H1 (cell line): ENCODE measurements at regions not wholly inside any gene's neighbourhood (a gene's known extent, or its start where the extent isn't known, plus 50 kb on each side); places are given as distances from the start of the nearest gene placed in this dataset.

Experiments
- CTCF ChIA-PET: fragments of 300-600 bp; sonication (Branson Sonifier 250); formaldehyde crosslinking; loops from one replicate; lab custom pipeline; 2021; ENCODE audit not compliant: partially characterized antibody; lab: Charles Lee
- POLR2A ChIA-PET: fragments of 300-600 bp; sonication (Branson Sonifier 250); formaldehyde crosslinking; loops from one replicate; lab custom pipeline; 2021; ENCODE audit warnings: inconsistent platforms; ENCODE audit not compliant: partially characterized antibody; lab: Charles Lee
- DNase-seq, 2 experiments: peaks; one replicate each; pipeline versions ENCODE4 v3.0.0 to v3.0.0-alpha.2; 2010 to 2022; ENCODE audit warnings: low spot score in 2 of 2, low read depth in 1 of 2, mixed read lengths in 1 of 2
- FAIRE-seq: peaks from 2 replicates; lab custom pipeline; 2011; peaks lifted over from hg19 to GRCh38; lab: Jason Lieb, UNC
- H2AFZ ChIP-seq: 2 replicates; pipeline ENCODE4 v1.8.1; 2012; ENCODE audit warnings: low read length, inconsistent platforms
- H2AK5ac ChIP-seq: 2 replicates; pipeline ENCODE4 v1.6.1; 2013; ENCODE audit warnings: low read depth, low read length
- H2BK120ac ChIP-seq: replicated peaks from 2 replicates; pipeline ENCODE3; 2013; ENCODE audit warnings: low read depth, low read length, inconsistent platforms
- H2BK12ac ChIP-seq: 2 replicates; pipeline ENCODE4 v1.6.1; 2013; ENCODE audit warnings: low read depth, low read length
- H2BK15ac ChIP-seq: 2 replicates; pipeline ENCODE4 v1.6.1; 2013; ENCODE audit warnings: low read length
- H2BK20ac ChIP-seq: 2 replicates; pipeline ENCODE4 v1.6.1; 2013; ENCODE audit warnings: low read length
- H2BK5ac ChIP-seq: 2 replicates; pipeline ENCODE4 v1.6.1; 2013; ENCODE audit warnings: low read depth, low read length
- H3K14ac ChIP-seq: 2 replicates; pipeline ENCODE4 v1.6.1; 2013; ENCODE audit warnings: inconsistent platforms; ENCODE audit not compliant: insufficient read length
- H3K18ac ChIP-seq: 2 replicates; pipeline ENCODE4 v1.6.1; 2013; ENCODE audit warnings: low read length; ENCODE audit errors: extremely low read depth
- H3K23ac ChIP-seq: 2 replicates; pipeline ENCODE4 v1.6.1; 2013; ENCODE audit warnings: inconsistent platforms; ENCODE audit not compliant: insufficient read length
- H3K23me2 ChIP-seq: 2 replicates; pipeline ENCODE4 v1.6.1; 2013; ENCODE audit warnings: low read depth, low read length
- H3K27ac ChIP-seq: 2 replicates; pipeline ENCODE4 v1.6.1; 2011; ENCODE audit warnings: low read depth, low read length, inconsistent platforms
- H3K27me3 ChIP-seq, 4 experiments: replicated peaks in 1 of 4; 1 replicate in 1 of 4; 2 replicates in 3 of 4; pipeline versions ENCODE4 v1.6.1 to v1.8.1; 2011 to 2013; ENCODE audit warnings: low read length in 3 of 4, mild to moderate bottlenecking in 3 of 4, inconsistent platforms in 2 of 4, mixed read lengths in 2 of 4, moderate library complexity in 1 of 4; ENCODE audit not compliant: control insufficient read depth in 3 of 4, insufficient read depth in 3 of 4; ENCODE audit errors: extremely low read depth in 1 of 4
- H3K36me3 ChIP-seq, 4 experiments: 2 replicates each; pipeline versions ENCODE4 v1.6.1 to v1.8.1; 2011 to 2013; ENCODE audit warnings: mild to moderate bottlenecking in 4 of 4, low read length in 3 of 4, moderate library complexity in 2 of 4, control low read depth in 1 of 4, inconsistent platforms in 1 of 4; ENCODE audit not compliant: insufficient read depth in 4 of 4, control insufficient read depth in 2 of 4
- H3K4ac ChIP-seq: replicated peaks from 2 replicates; pipeline ENCODE3; 2013; ENCODE audit warnings: low read length, low read depth, mixed read lengths, inconsistent platforms; ENCODE audit not compliant: insufficient read length
- H3K4me1 ChIP-seq, 4 experiments: replicated peaks in 1 of 4; 1 replicate in 1 of 4; 2 replicates in 3 of 4; pipeline versions ENCODE4 v1.6.1 to v1.8.1; 2011 to 2013; ENCODE audit warnings: low read length in 3 of 4, inconsistent platforms in 2 of 4, mixed read lengths in 1 of 4; ENCODE audit not compliant: insufficient read depth in 4 of 4, control insufficient read depth in 3 of 4
- H3K4me2 ChIP-seq, 2 experiments: 2 replicates each; pipeline versions ENCODE4 v1.6.1 to v1.8.1; 2011 to 2013; ENCODE audit warnings: low read depth in 2 of 2, low read length in 2 of 2, control low read depth in 1 of 2, inconsistent platforms in 1 of 2, mild to moderate bottlenecking in 1 of 2; ENCODE audit not compliant: insufficient read depth in 1 of 2
- H3K4me3 ChIP-seq, 4 experiments: fragments of 200-600, 300-600 bp in 1 of 4; sonication (generic), shearing (Covaris generic), sonication (Bioruptor Twin) in 1 of 4; 2 replicates each; pipeline versions ENCODE4 v1.5.1 to v1.8.1; 2011 to 2016; ENCODE audit warnings: low read length in 4 of 4, low read depth in 3 of 4, control low read depth in 2 of 4, inconsistent platforms in 2 of 4, mild to moderate bottlenecking in 2 of 4, mixed read lengths in 1 of 4, moderate library complexity in 1 of 4; ENCODE audit not compliant: insufficient read depth in 2 of 4; ENCODE audit errors: extremely low read depth in 1 of 4
- H3K56ac ChIP-seq: replicated peaks from 2 replicates; pipeline ENCODE3; 2013; ENCODE audit warnings: low read depth, mild to moderate bottlenecking, mixed read lengths, low read length, inconsistent platforms; ENCODE audit not compliant: insufficient read length
- H3K79me1 ChIP-seq: 2 replicates; pipeline ENCODE4 v1.6.1; 2013; ENCODE audit warnings: low read depth, low read length, control low read depth
- H3K79me2 ChIP-seq, 2 experiments: 2 replicates each; pipeline versions ENCODE4 v1.6.1 to v1.8.1; 2012 to 2013; ENCODE audit warnings: low read length in 2 of 2, mild to moderate bottlenecking in 2 of 2, inconsistent platforms in 1 of 2; ENCODE audit not compliant: insufficient read depth in 2 of 2, control insufficient read depth in 1 of 2
- H3K9ac ChIP-seq, 4 experiments: replicated peaks in 1 of 4; 1 replicate in 1 of 4; 2 replicates in 3 of 4; pipeline versions ENCODE4 v1.6.1 to v1.8.1; 2011 to 2013; ENCODE audit warnings: low read depth in 3 of 4, low read length in 3 of 4, control low read depth in 2 of 4, mild to moderate bottlenecking in 2 of 4, moderate library complexity in 2 of 4, inconsistent platforms in 1 of 4; ENCODE audit errors: extremely low read depth in 1 of 4
- H3K9me3 ChIP-seq, 2 experiments: 2 replicates each; pipeline versions ENCODE4 v1.6.1 to v1.8.1; 2012 to 2013; ENCODE audit warnings: mild to moderate bottlenecking in 2 of 2, moderate library complexity in 2 of 2, control low read depth in 1 of 2, inconsistent platforms in 1 of 2, low read depth in 1 of 2, low read length in 1 of 2, mixed read lengths in 1 of 2; ENCODE audit not compliant: insufficient read depth in 2 of 2
- H4K20me1 ChIP-seq, 2 experiments: replicated peaks in 1 of 2; 2 replicates each; pipeline versions ENCODE3 to v1.8.1; 2011 to 2013; ENCODE audit warnings: inconsistent platforms in 2 of 2, low read length in 2 of 2, mild to moderate bottlenecking in 1 of 2; ENCODE audit not compliant: insufficient read depth in 2 of 2, control insufficient read depth in 1 of 2
- H4K5ac ChIP-seq: 2 replicates; pipeline ENCODE4 v1.6.1; 2013; ENCODE audit warnings: low read length, low read depth, mixed read lengths, inconsistent platforms; ENCODE audit not compliant: insufficient read length
- H4K8ac ChIP-seq: 2 replicates; pipeline ENCODE4 v1.8.0; 2013; ENCODE audit warnings: mild to moderate bottlenecking, moderate library complexity, low read length, inconsistent platforms; ENCODE audit not compliant: insufficient read depth; ENCODE audit errors: extremely low read depth
- H4K91ac ChIP-seq: replicated peaks from 2 replicates; pipeline ENCODE3; 2013; ENCODE audit warnings: low read length, mixed read lengths, inconsistent platforms; ENCODE audit not compliant: insufficient read length
- CHD1 ChIP-seq: IDR thresholded peaks from 2 replicates; pipeline ENCODE4 v1.6.1; 2012; ENCODE audit warnings: low read depth, low read length, improper control_type of control experiment
- E2F6 ChIP-seq: IDR thresholded peaks from 2 replicates; pipeline ENCODE4 v1.6.1; 2012; ENCODE audit warnings: inconsistent platforms
- EZH2 ChIP-seq: fragments of 200-600 bp; sonication (generic); IDR thresholded peaks from 2 replicates; pipeline ENCODE4 v1.7.1; 2012; ENCODE audit warnings: low read depth, mild to moderate bottlenecking, moderate library complexity, low read length, inconsistent platforms; ENCODE audit not compliant: severe bottlenecking
- GABPA ChIP-seq: IDR thresholded peaks from 2 replicates; pipeline ENCODE4 v1.6.1; 2011; ENCODE audit warnings: mild to moderate bottlenecking, low read length, moderate library complexity, borderline replicate concordance; ENCODE audit not compliant: insufficient read depth
- HDAC2 ChIP-seq, 2 experiments: fragments of 300-600 bp in 1 of 2; sonication (generic) in 1 of 2; IDR thresholded peaks; 2 replicates each; pipeline ENCODE4 v1.6.1; 2011 to 2012; ENCODE audit warnings: low read depth in 2 of 2, low read length in 2 of 2, mild to moderate bottlenecking in 2 of 2, moderate library complexity in 2 of 2, borderline replicate concordance in 1 of 2, inconsistent platforms in 1 of 2
- JUN ChIP-seq: IDR thresholded peaks from 2 replicates; pipeline ENCODE4 v1.6.1; 2011; ENCODE audit warnings: low read depth, mild to moderate bottlenecking, improper control_type of control experiment, low read length
- JUND ChIP-seq: IDR thresholded peaks from 2 replicates; pipeline ENCODE4 v1.6.1; 2011; ENCODE audit warnings: mild to moderate bottlenecking, improper control_type of control experiment, low read length
- KDM4A ChIP-seq: IDR thresholded peaks from one replicate; pipeline ENCODE4 v1.7.1; 2012; ENCODE audit warnings: low read depth, mild to moderate bottlenecking, moderate library complexity, low read length, inconsistent platforms; ENCODE audit not compliant: severe bottlenecking
- MAFK ChIP-seq: IDR thresholded peaks from 2 replicates; pipeline ENCODE4 v1.6.1; 2012; ENCODE audit warnings: low read depth, mild to moderate bottlenecking, improper control_type of control experiment, low read length
- PHF8 ChIP-seq: fragments of 200-600 bp; sonication (generic); conservative IDR thresholded peaks from 2 replicates; pipeline ENCODE4 v1.7.1; 2012; ENCODE audit warnings: low read depth, mild to moderate bottlenecking, inconsistent platforms, low read length, moderate library complexity
- RBBP5 ChIP-seq: IDR thresholded peaks from 2 replicates; pipeline ENCODE4 v1.7.1; 2012; ENCODE audit warnings: low read depth, mild to moderate bottlenecking, inconsistent platforms, low read length, moderate library complexity, borderline replicate concordance
- RFX5 ChIP-seq: IDR thresholded peaks from 2 replicates; pipeline ENCODE4 v1.6.1; 2011; ENCODE audit warnings: low read depth, low read length, improper control_type of control experiment, borderline replicate concordance
- SIX5 ChIP-seq: IDR thresholded peaks from 2 replicates; pipeline ENCODE4 v1.6.1; 2011; ENCODE audit warnings: mild to moderate bottlenecking, low read depth, low read length
- WGBS, 2 experiments: shearing (Covaris generic) in 1 of 2; methylation state at CpG; one replicate each; pipeline versions ENCODE4 v1.1.6 to v1.1.7; 2013 to 2015; ENCODE audit warnings: low lambda C conversion rate in 2 of 2, mixed read lengths in 2 of 2, inconsistent platforms in 1 of 2, low coverage in 1 of 2, missing lambda C conversion rate in 1 of 2; ENCODE audit not compliant: insufficient replicate concordance in 2 of 2, insufficient coverage in 1 of 2, insufficient read length in 1 of 2; ENCODE audit errors: extremely low coverage in 1 of 2, missing lambda C conversion rate in 1 of 2; 5-methylcytosine and 5-hydroxymethylcytosine counted together

- Histone ChIP-seq H3K23ac (no peak overlapping the region), H3K4ac (no peak overlapping the region), H3K23me2 (no peaks in the 10 kb centered on the region), H2BK20ac (no peak overlapping the region), H3K4me3 (no peak overlapping the region), H3K4me2 (no peak overlapping the region), H3K9me3 (no peaks in the 10 kb centered on the region), H3K36me3 (no peaks in the 10 kb centered on the region), H3K27me3 (no peaks in the 10 kb centered on the region; a peak in 1 of 7 replicates), H2BK15ac (no peak overlapping the region), H2BK12ac (no peak overlapping the region), H3K4me1 (no peaks in the 10 kb centered on the region), H3K9ac (no peak overlapping the region), H3K27ac (no peak overlapping the region), H3K56ac (no peak overlapping the region), H4K8ac (no peak overlapping the region), H4K5ac (no peak overlapping the region), H3K18ac (no peak overlapping the region), H3K14ac (no peak overlapping the region), H3K79me1 (no peaks in the 10 kb centered on the region), H2BK120ac (no peak overlapping the region), H2BK5ac (no peak overlapping the region), H2AK5ac (no peak overlapping the region), H4K20me1 (no peaks in the 10 kb centered on the region), H4K91ac (no peak overlapping the region), H2AFZ (no peak overlapping the region), H3K79me2 (no peaks in the 10 kb centered on the region)
- 91% methylated on average over 2 of the region's 2 CpGs; no CpG with 5 or more reads in 1 of the 2 experiments for WGBS, 2 experiments
- POLR2A ChIA-PET: no interaction called here
- FAIRE-seq (no peak), DNase-seq (no peak)
- CTCF ChIA-PET: interaction anchor here (0.7 to 2.0 kb wide), 4 partner anchors 13 to 72 kb away, joined by 3 to 8 read pairs (median 4); no protein-coding TSS in a partner anchor
- no peak for TF ChIP-seq PHF8
- no peak for TF ChIP-seq E2F6
- no peak for TF ChIP-seq EZH2
- no peak for TF ChIP-seq RBBP5
- no peak for TF ChIP-seq JUN
- TF ChIP-seq GABPA: no peak
- TF ChIP-seq RFX5: no peak
- no peak for TF ChIP-seq HDAC2 (IDR thresholded peaks at IDR 0.05; ENCODE audit: borderline replicate concordance in 1 of 2, low read depth in 2 of 2, low read length in 2 of 2)
- no peak for TF ChIP-seq KDM4A
- TF ChIP-seq CHD1: no peak
- TF ChIP-seq MAFK: no peak
- no peak for TF ChIP-seq JUND
- TF ChIP-seq SIX5: no peak
These were observed 265.2 kb downstream of the QDPR start for GRCh38 chr4:17246656-17247055.
